ENCODE measurements at regions not wholly inside any gene's neighbourhood (a gene's known extent, or its start where the extent isn't known, plus 50 kb on each side); places are given as distances from the start of the nearest gene placed in this dataset.

DNA sequence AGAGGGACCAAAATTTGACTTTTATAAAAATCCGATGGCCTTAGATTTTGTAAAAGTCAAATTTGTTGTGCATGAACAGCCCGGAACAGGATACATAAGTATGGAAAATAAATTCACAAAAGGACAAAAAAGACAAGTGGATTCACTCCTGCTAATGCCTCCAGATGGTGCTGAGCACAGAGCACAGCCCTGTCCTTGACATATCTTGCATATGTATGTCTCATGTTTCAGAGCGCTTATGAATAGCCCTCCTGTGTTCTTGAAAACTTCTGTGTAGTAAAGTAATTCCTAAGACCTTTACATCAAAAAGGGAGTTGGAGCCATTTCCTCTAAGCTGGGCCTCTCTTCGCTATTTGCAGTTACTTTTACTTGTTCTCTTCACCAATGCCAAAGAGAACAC, 110.7 kb upstream of the RAB3GAP2 start:
- no peak for TF ChIP-seq RNF2 (IDR thresholded peaks at IDR 0.05; ENCODE audit: borderline replicate concordance, low read depth, low read length, missing control alignments, poor library complexity, severe bottlenecking)
- TF ChIP-seq, protein P1, sequence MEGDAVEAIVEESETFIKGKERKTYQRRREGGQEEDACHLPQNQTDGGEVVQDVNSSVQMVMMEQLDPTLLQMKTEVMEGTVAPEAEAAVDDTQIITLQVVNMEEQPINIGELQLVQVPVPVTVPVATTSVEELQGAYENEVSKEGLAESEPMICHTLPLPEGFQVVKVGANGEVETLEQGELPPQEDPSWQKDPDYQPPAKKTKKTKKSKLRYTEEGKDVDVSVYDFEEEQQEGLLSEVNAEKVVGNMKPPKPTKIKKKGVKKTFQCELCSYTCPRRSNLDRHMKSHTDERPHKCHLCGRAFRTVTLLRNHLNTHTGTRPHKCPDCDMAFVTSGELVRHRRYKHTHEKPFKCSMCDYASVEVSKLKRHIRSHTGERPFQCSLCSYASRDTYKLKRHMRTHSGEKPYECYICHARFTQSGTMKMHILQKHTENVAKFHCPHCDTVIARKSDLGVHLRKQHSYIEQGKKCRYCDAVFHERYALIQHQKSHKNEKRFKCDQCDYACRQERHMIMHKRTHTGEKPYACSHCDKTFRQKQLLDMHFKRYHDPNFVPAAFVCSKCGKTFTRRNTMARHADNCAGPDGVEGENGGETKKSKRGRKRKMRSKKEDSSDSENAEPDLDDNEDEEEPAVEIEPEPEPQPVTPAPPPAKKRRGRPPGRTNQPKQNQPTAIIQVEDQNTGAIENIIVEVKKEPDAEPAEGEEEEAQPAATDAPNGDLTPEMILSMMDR (IDR thresholded peaks at IDR 0.05; ENCODE audit: control extremely low read depth in 1 of 3, insufficient read depth in 1 of 3, low read depth in 1 of 3, low read length in 3 of 3): no peak
- no peak for TF ChIP-seq SP1 (IDR thresholded peaks at IDR 0.05; ENCODE audit: low read depth, low read length)
- no peak for TF ChIP-seq RFX5 (IDR thresholded peaks at IDR 0.05; ENCODE audit: borderline replicate concordance, low read depth, low read length)
- no peak for TF ChIP-seq HDAC6 (IDR thresholded peaks at IDR 0.05; ENCODE audit: low read depth, low read length)
- TF ChIP-seq SIX5 (IDR thresholded peaks at IDR 0.05; ENCODE audit: low read depth, low read length): no peak
- TF ChIP-seq, protein P2, sequence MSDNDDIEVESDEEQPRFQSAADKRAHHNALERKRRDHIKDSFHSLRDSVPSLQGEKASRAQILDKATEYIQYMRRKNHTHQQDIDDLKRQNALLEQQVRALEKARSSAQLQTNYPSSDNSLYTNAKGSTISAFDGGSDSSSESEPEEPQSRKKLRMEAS (IDR thresholded peaks at IDR 0.05): no peak

All from H1 (cell line).